ENCODE measurements at regions not wholly inside any gene's neighbourhood (a gene's known extent, or its start where the extent isn't known, plus 50 kb on each side); places are given as distances from the start of the nearest gene placed in this dataset.

DNA sequence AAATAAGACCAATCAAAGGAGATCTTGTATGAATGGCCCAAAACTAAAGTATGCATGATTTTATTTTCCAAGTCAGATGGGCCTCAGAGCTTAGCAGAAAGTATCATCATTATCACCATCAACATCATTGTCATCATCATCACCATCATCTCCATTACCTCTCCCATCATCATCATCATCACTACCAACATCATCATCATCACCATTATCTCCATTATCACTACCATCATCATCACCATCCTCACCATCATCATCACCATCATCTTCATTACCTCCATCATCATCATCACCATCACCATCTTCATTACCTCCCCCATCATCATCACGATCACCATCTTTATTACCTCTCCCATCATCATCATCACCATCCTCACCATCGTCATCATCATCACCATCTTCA is 363.9 kb downstream of the DHRSX start:
- FAIRE-seq (no peak), DNase-seq (ENCODE audit: low spot score) (no peak), ATAC-seq (no peak)
- no peak overlapping the region for H3K27ac ChIP-seq (ENCODE audit: extremely low read length, insufficient read depth, low read length)
- CTCF ChIA-PET (ENCODE audit: low intra/inter-chr PET ratio, low total read pairs) = no interaction called here
- no peak overlapping the region for H2AFZ ChIP-seq (ENCODE audit: low read length)
- H3K4me1 ChIP-seq (ENCODE audit: insufficient read depth, low read length) = no peaks in the 10 kb centered on the region
- 1% methylated on average over 2 of the region's 2 CpGs for WGBS (ENCODE audit: low lambda C conversion rate)
- intact Hi-C loops (cut with micrococcal nuclease; ENCODE audit: unreplicated experiment) (no loop called here), in situ Hi-C loops (cut with HindIII; ENCODE audit: extremely low pct_ligation_motif_present, low pct_unique_long_range_greater_than_20kb) (no loop called here)
- POLR2A ChIA-PET = no interaction called here
- H3K9me3 ChIP-seq (ENCODE audit: low read length) = no peaks in the 10 kb centered on the region
- H3K4me3 ChIP-seq (replicated peaks in 1 of 3; ENCODE audit: insufficient read depth in 1 of 3, low read depth in 2 of 3, low read length in 3 of 3) = no peak overlapping the region
- TF ChIP-seq ZNF720 (CRISPR knock-in tag; IDR thresholded peaks at IDR 0.05) (no peak), MZF1 (CRISPR knock-in tag; IDR thresholded peaks at IDR 0.05; ENCODE audit: borderline replicate concordance) (no peak), CREB1 (IDR thresholded peaks at IDR 0.05) (peak; percentile 93), CREB1 (CRISPR knock-in tag; IDR thresholded peaks at IDR 0.05) (no peak), ELF4 (CRISPR knock-in tag; IDR thresholded peaks at IDR 0.05; ENCODE audit: borderline replicate concordance) (no peak), PHF5A (CRISPR knock-in tag; IDR thresholded peaks at IDR 0.05; ENCODE audit: low read depth, unreplicated experiment) (no peak), ZNF329 (CRISPR knock-in tag; IDR thresholded peaks at IDR 0.05; ENCODE audit: low read depth) (no peak)
- TF ChIP-seq, protein P1, sequence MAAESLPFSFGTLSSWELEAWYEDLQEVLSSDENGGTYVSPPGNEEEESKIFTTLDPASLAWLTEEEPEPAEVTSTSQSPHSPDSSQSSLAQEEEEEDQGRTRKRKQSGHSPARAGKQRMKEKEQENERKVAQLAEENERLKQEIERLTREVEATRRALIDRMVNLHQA (CRISPR knock-in tag; IDR thresholded peaks at IDR 0.05) = no peak
- no peaks in the 10 kb centered on the region for H4K20me1 ChIP-seq (ENCODE audit: insufficient read depth, low read length)
- H3K4me2 ChIP-seq (ENCODE audit: low read depth, low read length) = no peak overlapping the region
- no TSS peak for BruUV-seq (replicated peaks)
- no peaks in the 10 kb centered on the region for H3K27me3 ChIP-seq (ENCODE audit: control insufficient read depth in 1 of 2, insufficient read depth in 2 of 2, low read length in 2 of 2)
- H3K36me3 ChIP-seq (replicated peaks in 1 of 2; ENCODE audit: control insufficient read depth in 1 of 2, insufficient read depth in 2 of 2, low read length in 2 of 2) = no peaks in the 10 kb centered on the region
- no peak overlapping the region for H3K9ac ChIP-seq (ENCODE audit: insufficient read depth, low read depth, low read length)
- H3K79me2 ChIP-seq (ENCODE audit: insufficient read depth, low read length) = no peaks in the 10 kb centered on the region

DNA sequence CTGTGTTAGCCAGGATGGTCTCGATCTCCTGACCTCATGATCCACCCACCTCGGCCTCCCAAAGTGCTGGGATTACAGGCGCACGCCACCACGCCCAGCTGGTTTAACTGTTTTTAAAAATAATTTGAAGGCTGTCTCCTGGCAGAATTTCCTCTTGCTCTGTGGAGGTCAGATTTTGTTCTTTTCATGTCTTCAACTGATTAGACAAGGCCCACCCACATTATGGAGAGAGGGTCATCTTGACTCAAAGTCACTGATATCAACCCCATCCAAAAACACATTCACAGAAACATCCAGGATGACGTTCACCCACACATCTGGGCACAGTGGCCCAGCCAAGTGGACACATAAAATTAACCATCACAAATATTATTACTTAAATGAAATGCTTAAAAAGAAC is 365.4 kb downstream of the DHRSX start:
- H4K20me1 ChIP-seq (ENCODE audit: insufficient read depth, low read length) = no peaks in the 10 kb centered on the region
- in situ Hi-C loops (cut with HindIII; ENCODE audit: extremely low pct_ligation_motif_present, low pct_unique_long_range_greater_than_20kb) = no loop called here
- H3K27ac ChIP-seq (ENCODE audit: extremely low read length, insufficient read depth, low read length) = no peak overlapping the region
- intact Hi-C loops (cut with micrococcal nuclease; ENCODE audit: unreplicated experiment) = no loop called here
- DNase-seq (ENCODE audit: low spot score) = no peak
- BruUV-seq (replicated peaks) = no TSS peak
- CTCF ChIA-PET (ENCODE audit: low intra/inter-chr PET ratio, low total read pairs) = no interaction called here
- H3K9ac ChIP-seq (ENCODE audit: insufficient read depth, low read depth, low read length) = no peak overlapping the region
- H3K79me2 ChIP-seq (ENCODE audit: insufficient read depth, low read length) = no peaks in the 10 kb centered on the region
- H2AFZ ChIP-seq (ENCODE audit: low read length) = no peak overlapping the region
- H3K9me3 ChIP-seq (ENCODE audit: low read length) = no peaks in the 10 kb centered on the region
- no peak for FAIRE-seq
- no peak overlapping the region for H3K4me3 ChIP-seq (replicated peaks in 1 of 3; ENCODE audit: insufficient read depth in 1 of 3, low read depth in 2 of 3, low read length in 3 of 3)
- POLR2A ChIA-PET = no interaction called here
- no peak overlapping the region for H3K4me2 ChIP-seq (ENCODE audit: low read depth, low read length)
- H3K36me3 ChIP-seq (replicated peaks in 1 of 2; ENCODE audit: control insufficient read depth in 1 of 2, insufficient read depth in 2 of 2, low read length in 2 of 2) = no peaks in the 10 kb centered on the region
- no peaks in the 10 kb centered on the region for H3K4me1 ChIP-seq (ENCODE audit: insufficient read depth, low read length)
- no peak for ATAC-seq
- 54% methylated on average over 6 of the region's 6 CpGs for WGBS (ENCODE audit: low lambda C conversion rate)
- H3K27me3 ChIP-seq (ENCODE audit: control insufficient read depth in 1 of 2, insufficient read depth in 2 of 2, low read length in 2 of 2) = no peaks in the 10 kb centered on the region
- TF ChIP-seq, protein P2, sequence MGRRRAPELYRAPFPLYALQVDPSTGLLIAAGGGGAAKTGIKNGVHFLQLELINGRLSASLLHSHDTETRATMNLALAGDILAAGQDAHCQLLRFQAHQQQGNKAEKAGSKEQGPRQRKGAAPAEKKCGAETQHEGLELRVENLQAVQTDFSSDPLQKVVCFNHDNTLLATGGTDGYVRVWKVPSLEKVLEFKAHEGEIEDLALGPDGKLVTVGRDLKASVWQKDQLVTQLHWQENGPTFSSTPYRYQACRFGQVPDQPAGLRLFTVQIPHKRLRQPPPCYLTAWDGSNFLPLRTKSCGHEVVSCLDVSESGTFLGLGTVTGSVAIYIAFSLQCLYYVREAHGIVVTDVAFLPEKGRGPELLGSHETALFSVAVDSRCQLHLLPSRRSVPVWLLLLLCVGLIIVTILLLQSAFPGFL (CRISPR knock-in tag; IDR thresholded peaks at IDR 0.05) = no peak
- TF ChIP-seq, protein P3, sequence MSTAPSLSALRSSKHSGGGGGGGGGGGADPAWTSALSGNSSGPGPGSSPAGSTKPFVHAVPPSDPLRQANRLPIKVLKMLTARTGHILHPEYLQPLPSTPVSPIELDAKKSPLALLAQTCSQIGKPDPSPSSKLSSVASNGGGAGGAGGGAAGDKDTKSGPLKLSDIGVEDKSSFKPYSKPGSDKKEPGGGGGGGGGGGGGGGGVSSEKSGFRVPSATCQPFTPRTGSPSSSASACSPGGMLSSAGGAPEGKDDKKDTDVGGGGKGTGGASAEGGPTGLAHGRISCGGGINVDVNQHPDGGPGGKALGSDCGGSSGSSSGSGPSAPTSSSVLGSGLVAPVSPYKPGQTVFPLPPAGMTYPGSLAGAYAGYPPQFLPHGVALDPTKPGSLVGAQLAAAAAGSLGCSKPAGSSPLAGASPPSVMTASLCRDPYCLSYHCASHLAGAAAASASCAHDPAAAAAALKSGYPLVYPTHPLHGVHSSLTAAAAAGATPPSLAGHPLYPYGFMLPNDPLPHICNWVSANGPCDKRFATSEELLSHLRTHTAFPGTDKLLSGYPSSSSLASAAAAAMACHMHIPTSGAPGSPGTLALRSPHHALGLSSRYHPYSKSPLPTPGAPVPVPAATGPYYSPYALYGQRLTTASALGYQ (CRISPR knock-in tag; IDR thresholded peaks at IDR 0.05) = no peak
- TF ChIP-seq, protein P4, sequence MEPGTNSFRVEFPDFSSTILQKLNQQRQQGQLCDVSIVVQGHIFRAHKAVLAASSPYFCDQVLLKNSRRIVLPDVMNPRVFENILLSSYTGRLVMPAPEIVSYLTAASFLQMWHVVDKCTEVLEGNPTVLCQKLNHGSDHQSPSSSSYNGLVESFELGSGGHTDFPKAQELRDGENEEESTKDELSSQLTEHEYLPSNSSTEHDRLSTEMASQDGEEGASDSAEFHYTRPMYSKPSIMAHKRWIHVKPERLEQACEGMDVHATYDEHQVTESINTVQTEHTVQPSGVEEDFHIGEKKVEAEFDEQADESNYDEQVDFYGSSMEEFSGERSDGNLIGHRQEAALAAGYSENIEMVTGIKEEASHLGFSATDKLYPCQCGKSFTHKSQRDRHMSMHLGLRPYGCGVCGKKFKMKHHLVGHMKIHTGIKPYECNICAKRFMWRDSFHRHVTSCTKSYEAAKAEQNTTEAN (CRISPR knock-in tag; conservative IDR thresholded peaks at IDR 0.05) = no peak

Measured in HepG2 (cell line).